ENCODE measurements at regions not wholly inside any gene's neighbourhood (a gene's known extent, or its start where the extent isn't known, plus 50 kb on each side); places are given as distances from the start of the nearest gene placed in this dataset.

DNA sequence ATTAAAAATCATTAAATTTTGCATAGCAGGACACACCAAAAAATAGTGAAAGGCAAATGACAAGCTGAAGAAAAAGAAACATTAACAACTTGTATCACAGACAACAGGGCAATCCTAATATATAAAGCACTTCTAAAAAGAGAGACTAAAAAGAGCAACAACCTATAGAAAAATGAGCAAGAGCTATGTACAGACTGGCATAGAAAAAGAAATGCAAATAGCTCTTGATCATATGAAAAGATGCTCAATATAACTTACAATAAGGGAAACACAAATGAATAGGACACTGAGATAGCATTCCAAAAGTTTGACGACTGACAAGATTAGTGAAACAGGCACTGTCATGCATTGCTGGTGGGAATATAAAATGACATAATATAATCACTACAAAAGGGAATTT is 235.9 kb downstream of the SEC61B start:
- no peaks in the 10 kb centered on the region for H3K9me3 ChIP-seq (ENCODE audit: control insufficient read depth in 4 of 4, insufficient read depth in 3 of 4, low read length in 3 of 4)
- no peak for ATAC-seq (ENCODE audit: insufficient read depth, low FRiP score)
- no peak for DNase-seq
- no peak overlapping the region for H3K27ac ChIP-seq (ENCODE audit: low read depth in 1 of 2, low read length in 1 of 2)
- no peaks in the 10 kb centered on the region for H3K36me3 ChIP-seq (ENCODE audit: control insufficient read depth in 4 of 4, insufficient read depth in 4 of 4, low read length in 4 of 4)
- no peaks in the 10 kb centered on the region for H3K4me1 ChIP-seq (ENCODE audit: control insufficient read depth in 5 of 5, insufficient read depth in 5 of 5, low read length in 5 of 5)
- H3K27me3 ChIP-seq (ENCODE audit: control insufficient read depth in 3 of 3, insufficient read depth in 3 of 3, low read length in 2 of 3), result peaks cover 0 to 63% (median 8%) of the 10 kb centered on the region in 3 donors
- TF ChIP-seq, protein P1, sequence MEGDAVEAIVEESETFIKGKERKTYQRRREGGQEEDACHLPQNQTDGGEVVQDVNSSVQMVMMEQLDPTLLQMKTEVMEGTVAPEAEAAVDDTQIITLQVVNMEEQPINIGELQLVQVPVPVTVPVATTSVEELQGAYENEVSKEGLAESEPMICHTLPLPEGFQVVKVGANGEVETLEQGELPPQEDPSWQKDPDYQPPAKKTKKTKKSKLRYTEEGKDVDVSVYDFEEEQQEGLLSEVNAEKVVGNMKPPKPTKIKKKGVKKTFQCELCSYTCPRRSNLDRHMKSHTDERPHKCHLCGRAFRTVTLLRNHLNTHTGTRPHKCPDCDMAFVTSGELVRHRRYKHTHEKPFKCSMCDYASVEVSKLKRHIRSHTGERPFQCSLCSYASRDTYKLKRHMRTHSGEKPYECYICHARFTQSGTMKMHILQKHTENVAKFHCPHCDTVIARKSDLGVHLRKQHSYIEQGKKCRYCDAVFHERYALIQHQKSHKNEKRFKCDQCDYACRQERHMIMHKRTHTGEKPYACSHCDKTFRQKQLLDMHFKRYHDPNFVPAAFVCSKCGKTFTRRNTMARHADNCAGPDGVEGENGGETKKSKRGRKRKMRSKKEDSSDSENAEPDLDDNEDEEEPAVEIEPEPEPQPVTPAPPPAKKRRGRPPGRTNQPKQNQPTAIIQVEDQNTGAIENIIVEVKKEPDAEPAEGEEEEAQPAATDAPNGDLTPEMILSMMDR (IDR thresholded peaks at IDR 0.05; ENCODE audit: control extremely low read depth, extremely low read depth), result no peak
- H3K9ac ChIP-seq (ENCODE audit: insufficient read depth in 1 of 2, low read length in 2 of 2), result no peak overlapping the region
- no peak overlapping the region for H3K4me3 ChIP-seq
- WGBS, 2 donors, result 90 to 93% methylated on average over 1 of the region's 1 CpG

DNA sequence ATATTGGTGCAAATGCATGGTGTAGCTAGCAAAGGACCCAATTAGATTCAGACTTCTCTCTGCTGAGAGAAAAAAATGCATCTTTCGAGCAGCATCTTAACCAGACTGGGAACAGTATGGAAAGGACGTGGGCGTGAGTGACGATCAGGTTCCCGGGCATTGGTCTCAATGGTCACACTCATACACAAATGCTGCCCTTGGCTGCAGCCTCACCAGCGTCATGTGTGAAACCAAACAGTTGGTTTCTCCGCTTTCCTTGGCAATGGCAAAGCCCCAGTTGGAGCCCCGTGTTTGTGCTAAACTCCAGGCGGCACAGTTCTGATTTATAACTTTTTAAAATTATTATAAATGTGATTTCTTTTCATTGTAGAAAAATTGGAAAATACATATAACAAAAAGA is 237.8 kb downstream of the SEC61B start:
- no peaks in the 10 kb centered on the region for H3K4me1 ChIP-seq (ENCODE audit: control insufficient read depth in 5 of 5, insufficient read depth in 5 of 5, low read length in 5 of 5)
- H3K27ac ChIP-seq (ENCODE audit: low read depth in 1 of 2, low read length in 1 of 2), result no peak overlapping the region
- TF ChIP-seq, protein P1 (IDR thresholded peaks at IDR 0.05; ENCODE audit: control extremely low read depth, extremely low read depth), result no peak
- H3K36me3 ChIP-seq (ENCODE audit: control insufficient read depth in 4 of 4, insufficient read depth in 4 of 4, low read length in 4 of 4), result no peaks in the 10 kb centered on the region
- ATAC-seq (ENCODE audit: insufficient read depth, low FRiP score), result no peak
- no peak for DNase-seq
- H3K9me3 ChIP-seq (ENCODE audit: control insufficient read depth in 4 of 4, insufficient read depth in 3 of 4, low read length in 3 of 4), result no peaks in the 10 kb centered on the region
- 90 to 92% methylated on average over 9 of the region's 9 CpGs for WGBS, 2 donors
- H3K27me3 ChIP-seq (ENCODE audit: control insufficient read depth in 3 of 3, insufficient read depth in 3 of 3, low read length in 2 of 3), result peaks cover 0 to 67% (median 14%) of the 10 kb centered on the region in 3 donors
- H3K9ac ChIP-seq (ENCODE audit: insufficient read depth in 1 of 2, low read length in 2 of 2), result no peak overlapping the region
- H3K4me3 ChIP-seq, result no peak overlapping the region

DNA sequence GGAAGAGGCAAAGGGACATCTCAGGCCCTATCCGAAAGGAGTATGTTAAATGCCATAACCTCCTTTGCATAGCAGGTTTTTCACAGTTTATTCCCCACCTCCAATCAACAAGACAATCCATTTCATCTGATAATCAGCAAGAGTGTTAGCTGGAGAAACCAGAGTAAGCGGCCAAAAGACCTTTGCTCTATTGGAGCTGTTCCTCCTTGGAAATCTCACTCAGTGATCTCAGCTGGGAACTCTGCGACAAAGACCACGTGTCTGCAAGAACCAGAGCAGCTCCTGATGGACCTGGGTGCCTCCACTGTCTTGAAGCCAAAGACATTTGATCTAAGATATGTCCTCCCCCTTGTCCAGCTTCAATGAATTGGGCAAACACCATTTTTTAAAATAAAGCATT is 241.0 kb downstream of the SEC61B start:
- Histone ChIP-seq H3K36me3 (ENCODE audit: control insufficient read depth in 4 of 4, insufficient read depth in 4 of 4, low read length in 4 of 4) (no peaks in the 10 kb centered on the region), H3K4me1 (ENCODE audit: control insufficient read depth in 5 of 5, insufficient read depth in 5 of 5, low read length in 5 of 5) (peaks cover 0 to 1% (median 0%) of the 10 kb centered on the region in 5 donors), H3K9me3 (ENCODE audit: control insufficient read depth in 4 of 4, insufficient read depth in 3 of 4, low read length in 3 of 4) (no peaks in the 10 kb centered on the region), H3K4me3 (no peak overlapping the region), H3K9ac (ENCODE audit: insufficient read depth in 1 of 2, low read length in 2 of 2) (no peak overlapping the region), H3K27ac (ENCODE audit: low read depth in 1 of 2, low read length in 1 of 2) (no peak overlapping the region), H3K27me3 (ENCODE audit: control insufficient read depth in 3 of 3, insufficient read depth in 3 of 3, low read length in 2 of 3) (peaks cover 0 to 49% (median 8%) of the 10 kb centered on the region in 3 donors)
- TF ChIP-seq, protein P1 (IDR thresholded peaks at IDR 0.05; ENCODE audit: control extremely low read depth, extremely low read depth), result no peak
- DNase-seq (no peak), ATAC-seq (ENCODE audit: insufficient read depth, low FRiP score) (no peak)
- 83 to 94% methylated on average over 4 of the region's 4 CpGs for WGBS, 2 donors

DNA sequence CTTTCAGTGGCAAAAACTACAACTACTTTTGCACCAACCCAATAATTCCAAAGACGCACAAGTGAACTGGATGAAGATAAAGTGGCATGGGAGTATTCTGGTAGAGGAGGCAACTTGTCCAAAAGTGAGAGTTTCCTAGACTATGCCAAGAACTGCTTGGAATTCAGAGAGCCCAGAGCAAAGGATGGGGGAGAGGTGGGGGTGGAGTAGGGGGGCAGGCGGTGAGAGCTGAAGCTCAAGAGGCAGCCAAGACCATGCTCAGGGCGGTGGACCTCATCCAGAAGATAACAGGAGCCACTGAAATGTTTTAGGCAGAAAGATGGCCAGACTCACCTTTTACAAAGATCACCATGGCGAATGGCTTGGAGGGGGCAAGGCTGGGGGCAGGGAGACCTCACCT is 242.5 kb downstream of the SEC61B start:
- ATAC-seq (ENCODE audit: insufficient read depth, low FRiP score) (no peak), DNase-seq (no peak)
- H3K4me1 ChIP-seq (ENCODE audit: control insufficient read depth in 5 of 5, insufficient read depth in 5 of 5, low read length in 5 of 5), result peaks cover 0 to 1% (median 0%) of the 10 kb centered on the region in 5 donors
- no peaks in the 10 kb centered on the region for H3K9me3 ChIP-seq (ENCODE audit: control insufficient read depth in 4 of 4, insufficient read depth in 3 of 4, low read length in 3 of 4)
- no peak overlapping the region for H3K4me3 ChIP-seq
- H3K27ac ChIP-seq (ENCODE audit: low read depth in 1 of 2, low read length in 1 of 2), result no peak overlapping the region
- no peak overlapping the region for H3K9ac ChIP-seq (ENCODE audit: insufficient read depth in 1 of 2, low read length in 2 of 2)
- 82 to 83% methylated on average over 4 of the region's 4 CpGs for WGBS, 2 donors
- H3K36me3 ChIP-seq (ENCODE audit: control insufficient read depth in 4 of 4, insufficient read depth in 4 of 4, low read length in 4 of 4), result no peaks in the 10 kb centered on the region
- peaks cover 0 to 55% (median 6%) of the 10 kb centered on the region in 3 donors for H3K27me3 ChIP-seq (ENCODE audit: control insufficient read depth in 3 of 3, insufficient read depth in 3 of 3, low read length in 2 of 3)
- TF ChIP-seq, protein P1 (IDR thresholded peaks at IDR 0.05; ENCODE audit: control extremely low read depth, extremely low read depth), result no peak
